ENCODE measurements at regions not wholly inside any gene's neighbourhood (a gene's known extent, or its start where the extent isn't known, plus 50 kb on each side); places are given as distances from the start of the nearest gene placed in this dataset.
"Not testable (repeated sequence)": the region's sequence is repeated elsewhere in the genome, so short reads cannot be mapped to it uniquely, and the experiment has no call there.

DNA sequence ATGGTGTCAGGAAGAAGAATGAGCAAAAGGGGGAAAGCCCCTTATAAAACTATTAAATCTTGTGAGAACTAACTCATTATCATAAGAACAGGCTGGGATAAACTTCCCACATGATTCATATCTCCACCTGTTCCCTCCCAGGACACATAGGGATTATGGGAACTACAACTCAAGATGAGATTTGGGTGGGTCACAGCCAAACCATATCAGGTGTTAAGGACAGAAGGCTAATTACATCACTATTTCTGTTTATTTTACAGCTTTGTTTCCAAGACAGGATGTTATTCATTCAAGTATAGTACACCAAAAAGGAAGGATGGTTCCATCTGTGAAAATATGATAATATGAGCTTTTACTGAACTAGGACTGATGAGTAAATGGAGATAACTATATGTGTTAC is 63.7 kb upstream of the ARSJ start:
- H3K4me3 ChIP-seq (ENCODE audit: low read length in 3 of 3) = no peak overlapping the region
- no peaks in the 10 kb centered on the region for H3K4me1 ChIP-seq (ENCODE audit: control insufficient read depth in 2 of 3, insufficient read depth in 2 of 3, low read depth in 1 of 3, low read length in 3 of 3)
- H3K27me3 ChIP-seq (ENCODE audit: control insufficient read depth, insufficient read depth, low read length) = no peaks in the 10 kb centered on the region
- intact Hi-C loops (cut with DNase I) = no loop called here
- no peak overlapping the region for H3K9ac ChIP-seq (ENCODE audit: low read length in 3 of 3)
- no peak overlapping the region for H3K27ac ChIP-seq (ENCODE audit: low read depth in 2 of 2, low read length in 2 of 2)
- H3K9me3 ChIP-seq (ENCODE audit: control insufficient read depth in 2 of 3, insufficient read depth in 1 of 3, low read length in 3 of 3) = no peaks in the 10 kb centered on the region
- FAIRE-seq = no peak
- no peaks in the 10 kb centered on the region for H3K36me3 ChIP-seq (ENCODE audit: control insufficient read depth in 2 of 3, insufficient read depth in 3 of 3, low read length in 3 of 3)
- TF ChIP-seq, protein P1, sequence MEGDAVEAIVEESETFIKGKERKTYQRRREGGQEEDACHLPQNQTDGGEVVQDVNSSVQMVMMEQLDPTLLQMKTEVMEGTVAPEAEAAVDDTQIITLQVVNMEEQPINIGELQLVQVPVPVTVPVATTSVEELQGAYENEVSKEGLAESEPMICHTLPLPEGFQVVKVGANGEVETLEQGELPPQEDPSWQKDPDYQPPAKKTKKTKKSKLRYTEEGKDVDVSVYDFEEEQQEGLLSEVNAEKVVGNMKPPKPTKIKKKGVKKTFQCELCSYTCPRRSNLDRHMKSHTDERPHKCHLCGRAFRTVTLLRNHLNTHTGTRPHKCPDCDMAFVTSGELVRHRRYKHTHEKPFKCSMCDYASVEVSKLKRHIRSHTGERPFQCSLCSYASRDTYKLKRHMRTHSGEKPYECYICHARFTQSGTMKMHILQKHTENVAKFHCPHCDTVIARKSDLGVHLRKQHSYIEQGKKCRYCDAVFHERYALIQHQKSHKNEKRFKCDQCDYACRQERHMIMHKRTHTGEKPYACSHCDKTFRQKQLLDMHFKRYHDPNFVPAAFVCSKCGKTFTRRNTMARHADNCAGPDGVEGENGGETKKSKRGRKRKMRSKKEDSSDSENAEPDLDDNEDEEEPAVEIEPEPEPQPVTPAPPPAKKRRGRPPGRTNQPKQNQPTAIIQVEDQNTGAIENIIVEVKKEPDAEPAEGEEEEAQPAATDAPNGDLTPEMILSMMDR (IDR thresholded peaks at IDR 0.05; ENCODE audit: borderline replicate concordance, extremely low read depth, insufficient read depth) = no peak
- DNase-seq = no peak

- H3K4me1 ChIP-seq (ENCODE audit: control insufficient read depth in 2 of 3, insufficient read depth in 2 of 3, low read depth in 1 of 3, low read length in 3 of 3); FAIRE-seq; H3K9me3 ChIP-seq (ENCODE audit: control insufficient read depth in 2 of 3, insufficient read depth in 1 of 3, low read length in 3 of 3); H3K9ac ChIP-seq (ENCODE audit: low read length in 3 of 3); intact Hi-C loops (cut with DNase I); DNase-seq; H3K36me3 ChIP-seq (ENCODE audit: control insufficient read depth in 2 of 3, insufficient read depth in 3 of 3, low read length in 3 of 3); H3K27me3 ChIP-seq (ENCODE audit: control insufficient read depth, insufficient read depth, low read length); H3K4me3 ChIP-seq (ENCODE audit: low read length in 3 of 3); H3K27ac ChIP-seq (ENCODE audit: low read depth in 2 of 2, low read length in 2 of 2): not testable (repeated sequence)
These were observed 64.9 kb upstream of the ARSJ start for GRCh38 chr4:114044351-114044750.

DNA sequence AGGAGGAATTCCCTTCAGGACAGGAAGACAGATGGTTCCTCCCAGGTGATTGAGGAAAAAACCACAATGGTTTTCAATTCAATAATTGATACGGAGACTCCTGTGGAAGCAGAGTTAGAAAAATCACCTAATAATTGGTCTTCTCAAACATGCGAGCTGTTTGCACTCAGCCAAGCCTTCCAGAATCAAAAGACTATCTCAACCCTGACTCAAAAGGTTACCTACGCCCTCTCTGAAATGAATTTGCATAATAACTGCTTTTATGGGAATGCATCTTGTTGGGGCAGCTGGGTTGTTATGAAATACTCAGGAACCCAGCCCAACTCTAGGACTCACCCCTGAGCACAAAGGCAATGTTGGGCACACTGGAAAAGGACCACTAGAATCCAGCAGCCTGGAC is 66.9 kb upstream of the ARSJ start:
- Histone ChIP-seq H3K27me3 (ENCODE audit: control insufficient read depth, insufficient read depth, low read length) (no peaks in the 10 kb centered on the region), H3K36me3 (ENCODE audit: control insufficient read depth in 2 of 3, insufficient read depth in 3 of 3, low read length in 3 of 3) (no peaks in the 10 kb centered on the region), H3K9me3 (ENCODE audit: control insufficient read depth in 2 of 3, insufficient read depth in 1 of 3, low read length in 3 of 3) (no peaks in the 10 kb centered on the region), H3K4me3 (ENCODE audit: low read length in 3 of 3) (no peak overlapping the region), H3K27ac (ENCODE audit: low read depth in 2 of 2, low read length in 2 of 2) (no peak overlapping the region), H3K4me1 (ENCODE audit: control insufficient read depth in 2 of 3, insufficient read depth in 2 of 3, low read depth in 1 of 3, low read length in 3 of 3) (no peaks in the 10 kb centered on the region), H3K9ac (ENCODE audit: low read length in 3 of 3) (no peak overlapping the region)
- TF ChIP-seq, protein P1 (IDR thresholded peaks at IDR 0.05; ENCODE audit: borderline replicate concordance, extremely low read depth, insufficient read depth) = no peak
- intact Hi-C loops (cut with DNase I) = no loop called here
- FAIRE-seq (no peak), DNase-seq (no peak)

GRCh38 chr4:114048154-114048553 is 68.7 kb upstream of the ARSJ start:
- FAIRE-seq; H3K4me1 ChIP-seq (ENCODE audit: control insufficient read depth in 2 of 3, insufficient read depth in 2 of 3, low read depth in 1 of 3, low read length in 3 of 3); H3K27me3 ChIP-seq (ENCODE audit: control insufficient read depth, insufficient read depth, low read length); H3K4me3 ChIP-seq (ENCODE audit: low read length in 3 of 3); DNase-seq; H3K27ac ChIP-seq (ENCODE audit: low read depth in 2 of 2, low read length in 2 of 2); H3K9ac ChIP-seq (ENCODE audit: low read length in 3 of 3); intact Hi-C loops (cut with DNase I); H3K36me3 ChIP-seq (ENCODE audit: control insufficient read depth in 2 of 3, insufficient read depth in 3 of 3, low read length in 3 of 3); H3K9me3 ChIP-seq (ENCODE audit: control insufficient read depth in 2 of 3, insufficient read depth in 1 of 3, low read length in 3 of 3): not testable (repeated sequence)

DNA sequence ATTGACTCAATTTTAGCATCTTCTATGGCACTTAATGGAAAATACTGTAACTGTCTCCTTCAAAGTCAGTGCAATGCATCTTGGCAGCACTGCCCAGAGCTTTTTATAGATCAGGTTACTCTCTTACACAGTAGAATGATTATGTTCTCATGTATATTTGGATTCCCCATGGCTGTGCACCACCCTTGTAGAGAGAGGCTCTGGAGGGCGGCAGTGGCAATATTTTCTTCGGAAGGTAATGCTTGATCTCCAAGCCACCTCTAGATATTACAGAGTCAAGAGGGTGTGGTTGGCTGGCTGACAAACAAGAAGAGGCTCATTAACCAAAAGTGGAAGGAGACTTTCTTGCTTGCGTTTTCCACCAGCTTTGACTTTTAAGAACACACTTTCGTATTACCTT is 72.8 kb upstream of the ARSJ start:
- DNase-seq (no peak), FAIRE-seq (no peak)
- Histone ChIP-seq H3K9me3 (ENCODE audit: control insufficient read depth in 2 of 3, insufficient read depth in 1 of 3, low read length in 3 of 3) (peaks cover 0 to 2% (median 0%) of the 10 kb centered on the region in 3 donors), H3K27ac (ENCODE audit: low read depth in 2 of 2, low read length in 2 of 2) (no peak overlapping the region), H3K9ac (ENCODE audit: low read length in 3 of 3) (no peak overlapping the region), H3K4me3 (ENCODE audit: low read length in 3 of 3) (no peak overlapping the region), H3K4me1 (ENCODE audit: control insufficient read depth in 2 of 3, insufficient read depth in 2 of 3, low read depth in 1 of 3, low read length in 3 of 3) (no peaks in the 10 kb centered on the region), H3K36me3 (ENCODE audit: control insufficient read depth in 2 of 3, insufficient read depth in 3 of 3, low read length in 3 of 3) (no peaks in the 10 kb centered on the region), H3K27me3 (ENCODE audit: control insufficient read depth, insufficient read depth, low read length) (no peaks in the 10 kb centered on the region)
- intact Hi-C loops (cut with DNase I) = no loop called here
- TF ChIP-seq, protein P1 (IDR thresholded peaks at IDR 0.05; ENCODE audit: borderline replicate concordance, extremely low read depth, insufficient read depth) = no peak
